HepG2 (cell line): ENCODE measurements at regions not wholly inside any gene's neighbourhood (a gene's known extent, or its start where the extent isn't known, plus 50 kb on each side); places are given as distances from the start of the nearest gene placed in this dataset.

Experiments used
- BRCA1 ChIP-seq: sonication (generic); formaldehyde crosslinking; IDR thresholded peaks from 2 replicates; pipeline ENCODE4 v1.4.0; 2020; ENCODE audit warnings: missing genetic modification reagents
- ELF1 ChIP-seq: sonication (generic); formaldehyde crosslinking; IDR thresholded peaks from 2 replicates; pipeline ENCODE4 v1.4.0; 2020; ENCODE audit warnings: missing genetic modification reagents
- GTF2F1 ChIP-seq: fragments of 150-350 bp; IDR thresholded peaks from 2 replicates; pipeline ENCODE4 v1.6.1; 2014; ENCODE audit warnings: low read length
- SMARCE1 ChIP-seq: fragments of 450-650 bp; IDR thresholded peaks from 2 replicates; pipeline ENCODE4 v1.6.1; 2017; ENCODE audit warnings: borderline replicate concordance
- SSRP1 ChIP-seq: IDR thresholded peaks from 2 replicates; pipeline ENCODE4 v1.6.1; 2016; ENCODE audit warnings: control low read depth
- ZNF407 ChIP-seq: sonication (generic); formaldehyde crosslinking; IDR thresholded peaks from one replicate; pipeline ENCODE4 v1.5.1; 2020; ENCODE audit warnings: mild to moderate bottlenecking, missing genetic modification reagents; ENCODE audit errors: not compliant biosample characterization
- ZNF484 ChIP-seq: sonication (generic); formaldehyde crosslinking; IDR thresholded peaks from 2 replicates; pipeline ENCODE4 v1.5.1; 2020; ENCODE audit warnings: mild to moderate bottlenecking, low read depth, missing genetic modification reagents, borderline replicate concordance
- ZNF766 ChIP-seq: sonication (generic); formaldehyde crosslinking; IDR thresholded peaks from 2 replicates; pipeline ENCODE4 v1.5.0; 2020; ENCODE audit warnings: missing genetic modification reagents, borderline replicate concordance
- ZNF773 ChIP-seq: sonication (generic); formaldehyde crosslinking; IDR thresholded peaks from 2 replicates; pipeline ENCODE4 v1.4.0; 2020; ENCODE audit warnings: missing genetic modification reagents, borderline replicate concordance
- ZNF784 ChIP-seq: sonication (generic); formaldehyde crosslinking; IDR thresholded peaks from 2 replicates; pipeline ENCODE4 v1.5.1; 2020; ENCODE audit warnings: missing genetic modification reagents, mild to moderate bottlenecking, borderline replicate concordance

- no peak for TF ChIP-seq SSRP1 (CRISPR knock-in tag)
- no peak for TF ChIP-seq ZNF773
- TF ChIP-seq ZNF407 (CRISPR knock-in tag), result no peak
- TF ChIP-seq BRCA1 (CRISPR knock-in tag), result no peak
- no peak for TF ChIP-seq ELF1 (CRISPR knock-in tag)
- no peak for TF ChIP-seq SMARCE1
- TF ChIP-seq ZNF784, result no peak
- no peak for TF ChIP-seq GTF2F1
- no peak for TF ChIP-seq ZNF484 (CRISPR knock-in tag)
- no peak for TF ChIP-seq ZNF766
These were observed 145.5 kb upstream of the CELF2 start for GRCh38 chr10:10872035-10872673.
